HG02981 (cell line): ENCODE measurements at regions not wholly inside any gene's neighbourhood (a gene's known extent, or its start where the extent isn't known, plus 50 kb on each side); places are given as distances from the start of the nearest gene placed in this dataset.
"Not testable (repeated sequence)": the region's sequence is repeated elsewhere in the genome, so short reads cannot be mapped to it uniquely, and the experiment has no call there.

ENCODE experiments used
- ATAC-seq: cut with Tn5 transposase; IDR thresholded peaks from one replicate; pipeline ENCODE4 v1.9.1; 2021; ENCODE audit warnings: mild to moderate bottlenecking, moderate library complexity; ENCODE audit not compliant: unreplicated experiment

DNA sequence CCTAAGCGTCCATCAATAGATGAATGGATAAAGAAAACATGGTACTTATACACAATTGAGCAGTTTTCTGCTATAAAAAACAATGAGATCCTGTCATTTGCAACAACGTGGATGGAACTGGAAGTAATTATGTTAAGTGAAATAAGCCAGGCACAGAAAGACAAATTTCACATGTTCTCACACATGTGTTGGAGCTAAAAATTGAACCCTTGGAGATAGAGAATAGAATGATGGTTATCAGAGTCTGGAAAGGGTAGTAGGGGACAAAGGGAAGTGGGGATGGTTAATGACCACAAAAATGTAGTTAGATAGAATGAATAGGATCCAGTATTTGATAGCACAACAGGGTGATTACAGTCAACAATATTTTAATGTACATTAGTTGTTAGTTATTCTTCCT, 1033.5 kb downstream of the HACE1 start:
- ATAC-seq: no peak

DNA sequence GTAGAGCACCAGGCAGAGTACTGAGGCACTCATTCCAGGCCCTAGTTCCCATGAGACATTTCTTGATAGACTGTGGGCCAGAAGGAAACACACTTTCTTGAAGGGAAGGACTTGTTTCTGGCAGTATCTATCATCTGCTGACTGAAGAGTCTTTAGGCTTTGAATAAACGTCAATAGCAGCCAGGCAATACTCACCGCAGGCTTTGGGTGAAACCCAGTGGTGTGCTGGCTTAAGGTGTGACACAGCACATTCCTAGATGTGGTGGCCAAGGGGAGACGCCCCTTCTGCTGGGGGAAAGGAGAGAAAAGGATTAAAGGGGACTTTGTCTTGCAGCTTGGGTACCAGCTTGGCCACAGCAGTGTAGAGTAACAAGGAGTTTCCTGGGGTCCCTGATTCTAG, 1039.6 kb downstream of the HACE1 start:
- ATAC-seq: no peak

DNA sequence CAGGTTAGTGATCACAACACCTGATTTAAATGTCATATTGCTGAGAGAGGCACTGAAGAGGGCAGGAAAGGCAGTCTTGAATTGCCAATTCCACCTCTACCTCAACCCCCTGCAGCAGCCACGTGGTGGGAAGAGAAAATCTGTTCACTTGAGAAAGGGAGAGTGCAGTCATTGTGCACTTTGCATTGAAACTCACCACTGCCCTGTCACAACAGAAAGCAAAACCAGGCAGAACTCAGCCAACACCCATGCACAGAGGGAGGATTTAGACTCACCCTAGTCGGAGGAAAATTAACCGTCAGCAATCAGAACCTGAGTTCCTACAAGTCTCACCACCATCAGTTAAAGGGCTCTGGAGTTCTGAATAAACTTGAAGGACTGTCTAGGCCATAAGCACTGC, 1040.2 kb downstream of the HACE1 start:
- no peak for ATAC-seq

DNA sequence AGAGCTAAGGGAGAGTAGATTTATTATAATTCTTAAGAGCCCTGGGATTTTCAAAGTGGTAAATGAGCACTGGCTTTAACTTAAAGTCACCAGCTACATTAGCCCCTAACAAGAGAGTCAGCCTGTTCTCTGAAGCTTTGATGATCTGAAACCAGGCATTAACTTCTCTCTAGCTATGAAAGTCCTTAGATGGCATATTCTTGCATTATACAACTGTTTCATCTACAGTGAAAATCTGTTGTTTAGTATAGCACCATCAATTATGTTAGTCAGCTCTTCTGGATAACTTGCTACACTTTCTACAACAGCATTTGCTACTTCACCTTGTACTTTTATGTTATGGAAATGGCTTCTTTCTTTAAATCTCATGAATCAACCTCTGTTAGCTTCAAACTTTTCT, 1046.7 kb downstream of the HACE1 start:
- no peak for ATAC-seq

DNA sequence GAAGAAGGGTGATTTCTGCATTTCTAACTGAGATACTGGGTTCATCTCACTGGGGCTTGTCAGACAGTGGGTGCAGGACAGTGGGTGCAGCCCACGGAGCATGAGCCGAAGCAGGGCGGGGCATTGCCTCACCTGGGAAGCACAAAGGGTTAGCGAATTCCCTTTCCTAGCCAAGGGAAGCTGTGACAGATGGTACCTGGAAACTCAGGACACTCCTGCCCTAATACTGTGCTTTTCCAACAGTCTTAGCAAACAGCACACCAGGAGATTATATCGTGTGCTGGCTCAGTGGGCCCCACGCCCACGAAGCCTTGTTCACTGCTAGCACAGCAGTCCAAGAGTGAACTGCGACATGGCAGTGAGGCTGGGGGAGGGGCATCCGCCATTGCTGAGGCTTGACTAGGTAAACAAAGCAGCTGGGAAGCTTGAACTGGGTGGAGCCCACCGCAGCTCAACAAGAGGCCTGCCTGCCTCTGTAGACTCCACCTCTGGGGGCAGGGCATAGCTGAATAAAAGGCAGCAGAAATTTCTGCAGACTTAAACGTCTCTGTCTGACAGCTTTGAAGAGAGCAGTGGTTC, 1057.7 kb downstream of the HACE1 start:
- not testable (repeated sequence) for ATAC-seq

DNA sequence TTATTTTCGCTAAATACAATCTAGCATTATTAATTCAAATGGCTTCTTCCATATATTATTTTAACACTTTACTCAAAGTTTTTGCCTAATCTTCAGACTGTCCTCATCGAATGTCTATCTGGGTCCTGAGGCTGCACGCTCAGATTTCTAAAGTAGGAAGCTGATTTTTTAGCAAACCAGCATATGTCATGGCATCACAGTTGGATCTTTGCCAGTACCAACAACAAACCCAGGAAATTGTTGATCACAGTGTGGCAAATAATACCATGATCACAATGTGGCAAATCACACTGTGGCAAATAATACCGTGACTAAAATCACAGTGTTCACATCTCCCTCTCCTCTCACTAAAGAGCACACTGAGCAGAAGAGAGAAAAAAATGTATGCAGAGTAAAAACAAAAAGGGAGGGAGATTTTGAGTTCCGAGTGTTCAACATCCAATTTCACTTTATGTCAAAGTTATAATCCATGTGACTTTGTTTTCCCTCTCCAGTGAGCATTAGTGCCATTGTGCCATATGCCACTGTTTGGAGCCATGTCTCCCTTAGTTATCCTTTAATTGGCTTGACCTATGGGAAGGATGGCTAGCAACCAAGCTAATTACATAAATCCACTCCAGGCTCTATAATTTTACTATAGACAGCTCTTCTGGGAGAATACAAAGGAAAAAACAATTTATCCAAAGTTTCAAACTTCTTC, 1059.6 kb downstream of the HACE1 start:
- no peak for ATAC-seq

DNA sequence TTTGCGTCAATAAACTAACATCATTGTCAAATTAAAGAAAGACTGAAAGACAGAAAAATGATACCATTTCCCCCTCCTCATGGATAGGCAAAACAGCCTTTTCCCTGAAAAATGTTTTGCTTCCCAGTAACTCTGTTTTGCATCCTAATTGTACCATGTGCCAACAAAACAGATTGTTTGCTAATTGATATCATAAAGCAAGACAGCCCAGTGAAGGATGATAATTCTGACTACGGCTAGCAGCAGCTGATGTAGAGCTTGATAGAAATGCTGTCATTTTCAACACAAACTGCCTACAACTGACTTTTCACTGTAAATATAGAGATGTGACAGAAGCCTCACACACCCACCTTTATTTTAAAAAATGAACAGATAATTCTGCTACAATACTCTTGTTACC, 1061.6 kb downstream of the HACE1 start:
- no peak for ATAC-seq

DNA sequence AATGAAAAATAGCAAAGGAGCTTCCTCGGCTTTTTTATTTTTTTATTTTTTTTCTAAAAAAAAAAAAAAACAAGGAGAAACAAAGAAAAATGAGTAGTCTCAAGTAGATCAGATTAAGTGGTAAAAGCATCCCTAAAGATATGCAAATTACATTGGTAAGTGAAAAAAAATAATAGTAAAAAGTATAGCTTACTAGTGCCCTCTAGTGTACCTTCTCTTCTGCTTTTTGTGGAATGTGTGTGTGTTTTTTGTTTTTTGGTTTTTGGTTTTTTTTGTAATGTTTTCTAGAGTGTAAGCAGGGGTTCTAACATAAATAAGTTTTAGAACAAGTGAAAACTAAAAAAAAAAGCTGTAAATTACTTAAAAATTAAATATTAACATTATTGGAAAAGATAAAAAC, 1062.0 kb downstream of the HACE1 start:
- no peak for ATAC-seq

DNA sequence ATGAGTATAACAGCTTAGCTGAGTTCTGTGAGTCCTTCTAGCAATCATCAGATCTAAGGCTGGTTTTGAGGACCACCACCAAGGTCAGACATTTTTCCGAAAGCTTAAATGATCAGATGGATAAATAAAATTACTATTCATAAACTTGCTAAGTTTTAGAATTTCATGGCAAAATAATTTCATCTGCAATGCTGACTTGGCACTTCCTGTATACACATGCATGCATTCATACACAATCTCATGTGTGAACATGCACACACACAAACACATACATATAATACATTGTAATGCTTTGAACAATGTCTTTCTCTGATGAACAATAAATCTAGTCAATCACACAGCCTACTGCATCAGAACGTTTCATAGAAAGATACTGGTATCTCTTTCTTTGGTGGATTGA, 1068.3 kb downstream of the HACE1 start:
- no peak for ATAC-seq

DNA sequence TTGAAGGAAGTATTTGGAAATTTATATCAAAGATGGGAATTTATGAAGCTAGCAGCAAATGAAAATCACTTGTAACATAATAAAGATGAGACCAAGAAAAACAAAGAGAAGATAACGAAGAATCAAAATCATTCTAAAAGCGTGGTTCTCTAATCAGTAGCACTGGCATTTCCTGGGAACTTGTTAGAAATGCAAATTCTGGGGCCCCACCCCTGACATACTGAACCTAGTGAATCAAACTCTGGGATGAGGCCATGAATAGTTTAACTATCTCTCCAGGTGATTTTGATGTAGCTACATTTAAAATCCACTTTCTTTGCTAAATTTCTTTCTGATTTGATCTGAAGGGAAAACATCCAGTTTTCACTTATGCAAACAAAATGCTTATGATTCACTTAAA, 1075.6 kb downstream of the HACE1 start:
- ATAC-seq: no peak

DNA sequence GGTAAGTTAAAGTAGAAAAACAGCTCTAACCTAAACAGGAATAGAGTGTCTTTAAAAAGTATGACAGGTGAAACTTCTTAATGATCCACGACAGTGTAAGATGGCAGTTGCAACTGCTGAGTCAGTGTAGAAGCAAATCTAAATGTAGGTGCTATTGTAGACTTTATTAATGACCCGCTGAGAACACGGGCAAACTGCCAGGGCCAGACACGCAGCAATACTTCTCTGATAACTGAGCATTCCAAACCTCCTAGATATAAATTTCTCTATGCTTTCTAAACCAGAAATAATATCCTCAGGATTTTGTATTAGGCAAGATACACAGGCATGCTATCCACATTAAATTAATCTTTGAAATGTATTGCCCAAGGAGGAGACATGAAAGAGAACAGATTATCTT, 1076.4 kb downstream of the HACE1 start:
- ATAC-seq: no peak

DNA sequence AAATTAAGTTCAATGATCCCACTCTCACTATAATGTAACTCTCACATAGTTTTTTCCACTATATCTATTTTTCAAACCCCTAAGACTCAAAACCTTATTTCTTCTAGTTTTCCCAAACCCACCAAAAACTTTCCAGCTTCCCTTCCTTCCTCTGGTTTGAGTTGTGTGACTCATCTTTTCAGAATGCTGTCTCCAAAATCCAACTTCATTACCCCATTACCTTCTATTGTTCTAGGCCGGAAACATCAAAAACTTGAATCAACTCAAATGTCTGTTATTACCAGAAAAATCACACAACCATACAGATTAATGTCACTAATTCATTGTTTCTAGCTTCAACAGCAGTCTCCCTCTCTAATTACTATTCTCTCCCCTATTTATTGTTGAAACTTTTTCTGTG, 1090.3 kb downstream of the HACE1 start:
- no peak for ATAC-seq

DNA sequence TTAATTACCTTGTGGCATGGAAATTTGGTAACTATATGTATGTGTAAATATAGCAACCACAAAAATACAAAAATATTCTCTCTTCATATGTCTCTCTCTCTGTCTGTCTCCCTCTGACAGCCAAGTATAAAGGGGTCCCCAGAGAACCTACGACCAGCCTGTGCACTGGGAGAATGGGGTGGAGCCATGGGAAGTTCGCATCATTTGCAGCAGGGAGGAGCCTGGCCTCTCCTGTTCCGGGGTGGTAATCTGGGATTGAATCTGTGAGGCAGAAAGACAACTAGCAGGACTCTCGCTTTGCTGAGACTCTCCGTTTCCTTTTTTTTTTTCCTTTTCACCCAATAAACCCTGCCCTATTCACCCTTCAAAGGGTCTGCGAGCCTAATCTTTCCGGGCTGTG, 1109.1 kb downstream of the HACE1 start:
- no peak for ATAC-seq

DNA sequence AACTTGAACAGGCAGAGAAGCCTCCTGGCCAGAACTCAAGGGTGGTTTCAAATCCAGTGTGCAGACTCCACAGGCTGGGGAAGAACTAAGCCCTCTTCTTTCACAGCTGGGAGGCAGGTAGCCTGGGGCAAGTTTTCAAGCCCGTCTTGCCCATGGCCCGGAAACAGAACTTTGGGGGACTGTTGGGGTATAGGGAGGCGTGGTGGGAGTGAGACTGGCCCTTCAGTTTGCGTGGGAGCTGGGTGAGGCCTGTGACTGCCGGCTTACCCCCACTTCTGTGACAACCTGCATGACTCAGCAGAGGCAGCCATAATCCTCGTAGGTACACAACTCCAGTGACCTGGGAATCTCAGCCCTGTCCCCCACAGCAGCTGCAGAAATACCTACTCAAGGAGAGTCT, 1125.7 kb downstream of the HACE1 start:
- no peak for ATAC-seq

DNA sequence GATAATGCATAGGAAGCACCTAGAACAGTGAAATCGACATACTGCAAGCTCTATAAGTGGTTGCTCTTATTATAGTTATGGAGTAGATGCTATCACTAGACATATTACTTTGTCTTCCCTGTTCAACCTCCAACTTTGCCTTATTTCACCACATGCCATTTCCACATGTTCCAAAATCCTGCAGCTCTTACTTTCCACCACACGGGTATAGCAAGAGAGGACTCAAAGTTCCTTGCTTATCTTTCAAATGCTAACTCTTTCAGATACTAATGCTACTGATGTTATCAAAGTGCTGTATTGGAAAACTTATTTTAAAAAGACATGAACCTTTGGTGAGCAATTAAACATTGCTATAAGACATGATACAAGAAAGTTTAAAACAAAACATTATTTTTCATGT, 1130.1 kb downstream of the HACE1 start:
- no peak for ATAC-seq

DNA sequence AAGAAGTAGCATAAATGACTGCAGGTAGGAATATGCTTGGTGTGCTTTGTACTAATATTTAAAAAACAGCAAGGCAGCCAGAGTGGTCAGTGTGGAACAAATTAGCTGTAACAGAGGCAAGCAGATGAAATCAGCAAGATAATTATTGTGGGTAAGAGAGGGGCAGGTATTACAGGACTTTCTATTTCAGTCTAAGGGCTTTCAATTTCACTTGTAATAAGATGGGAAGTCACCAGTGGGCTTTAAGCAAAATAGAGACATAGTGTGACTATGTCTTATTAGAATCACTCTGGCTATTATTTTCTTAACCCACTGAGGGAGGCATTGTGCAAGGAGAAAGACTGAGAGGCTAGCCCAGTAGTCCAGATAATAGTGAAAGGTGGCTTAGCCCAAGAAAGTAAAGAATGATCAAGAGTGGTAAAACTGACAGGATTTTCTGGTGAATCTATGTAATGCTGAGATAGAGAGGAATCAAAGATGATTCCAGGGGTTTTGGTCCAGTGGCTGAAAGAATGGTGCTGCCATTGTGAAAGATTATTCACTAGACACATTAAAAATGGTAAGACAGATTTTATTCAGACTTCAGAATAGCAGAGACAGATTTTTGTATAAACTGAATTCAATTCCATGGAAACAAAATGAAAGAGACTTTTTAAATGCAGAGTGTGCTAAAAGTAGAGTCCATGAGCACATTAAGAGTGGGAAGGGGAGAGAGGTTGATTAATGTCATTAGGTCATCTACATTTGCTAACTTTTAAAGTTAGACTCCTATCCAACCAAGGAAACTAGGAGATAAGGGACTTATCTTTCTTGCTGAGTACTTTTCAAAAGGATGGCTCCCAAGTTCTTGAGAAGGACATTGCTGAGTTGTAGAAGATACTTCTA, 1136.0 kb downstream of the HACE1 start:
- peak; percentile 64 for ATAC-seq

DNA sequence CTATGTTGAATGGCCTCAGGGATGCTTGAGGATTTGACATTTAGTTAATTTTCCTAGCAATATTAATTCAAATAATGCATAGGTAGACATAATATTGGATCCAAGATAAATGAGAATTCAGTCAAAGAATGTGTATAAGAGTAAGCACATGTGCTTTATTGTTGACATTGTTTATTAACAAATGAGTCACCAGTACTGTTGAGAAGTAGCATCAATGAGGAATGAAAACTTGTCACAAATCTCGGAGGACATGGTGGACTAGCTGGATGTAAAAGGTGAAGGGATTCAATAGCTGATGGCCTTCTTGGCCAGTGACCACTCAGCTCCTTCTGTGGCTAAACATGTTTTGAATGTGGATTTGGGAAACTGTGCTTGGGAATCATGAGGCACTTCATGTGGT, 1137.0 kb downstream of the HACE1 start:
- no peak for ATAC-seq

DNA sequence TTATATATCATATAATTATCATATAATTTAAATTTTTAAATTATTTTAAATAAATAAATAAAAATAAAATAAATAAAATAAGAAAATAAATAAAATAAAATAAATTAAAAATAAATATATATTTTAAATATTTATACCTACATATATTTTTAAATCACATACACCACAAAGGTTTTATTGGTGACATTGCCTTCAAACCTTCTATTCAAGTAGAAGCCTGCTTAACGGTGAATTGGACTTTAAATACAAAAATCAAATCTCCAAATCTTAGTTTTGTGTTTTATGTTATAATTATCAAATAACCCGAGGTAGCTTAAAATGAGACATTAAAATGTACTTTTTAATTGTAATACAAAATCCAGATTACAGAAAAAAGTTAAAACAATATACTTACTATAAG, 1137.8 kb downstream of the HACE1 start:
- ATAC-seq: no peak

DNA sequence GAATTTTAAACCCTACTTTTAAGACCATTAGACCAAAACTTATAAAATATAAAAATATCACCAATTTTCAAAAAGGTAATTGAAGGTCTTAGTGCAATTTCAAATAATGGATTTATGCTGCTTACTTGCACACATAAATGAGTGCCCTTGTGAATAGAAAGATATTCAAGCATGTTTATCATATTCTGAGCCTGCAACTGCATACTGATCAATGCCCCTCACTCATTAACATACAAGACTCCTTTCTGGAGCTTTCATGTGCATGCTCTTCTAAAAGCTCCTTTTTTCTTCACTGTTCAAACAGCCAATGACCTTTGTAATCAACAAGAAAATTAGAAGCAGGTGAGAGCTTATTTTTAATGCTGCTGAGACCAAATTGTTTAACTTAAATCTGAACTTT, 1139.3 kb downstream of the HACE1 start:
- ATAC-seq: no peak

DNA sequence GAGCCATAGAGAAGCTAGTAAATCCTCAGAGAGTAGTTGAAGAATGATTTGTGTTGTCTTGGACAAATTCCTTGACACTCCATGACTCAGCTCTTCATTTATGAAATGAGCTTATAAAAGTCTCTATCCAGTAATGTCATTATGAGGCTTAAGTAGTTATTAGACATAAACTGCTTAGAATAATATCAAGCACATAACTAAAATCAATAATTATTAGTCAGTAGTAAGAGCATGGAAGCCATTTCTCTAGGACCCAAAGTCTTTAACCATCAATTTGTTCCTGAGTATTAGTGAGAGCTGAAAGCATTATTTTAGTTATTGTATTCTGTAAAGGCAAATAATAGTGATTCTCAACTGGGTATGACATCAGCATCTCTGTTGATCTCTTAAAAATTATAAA, 1140.2 kb downstream of the HACE1 start:
- ATAC-seq: no peak

DNA sequence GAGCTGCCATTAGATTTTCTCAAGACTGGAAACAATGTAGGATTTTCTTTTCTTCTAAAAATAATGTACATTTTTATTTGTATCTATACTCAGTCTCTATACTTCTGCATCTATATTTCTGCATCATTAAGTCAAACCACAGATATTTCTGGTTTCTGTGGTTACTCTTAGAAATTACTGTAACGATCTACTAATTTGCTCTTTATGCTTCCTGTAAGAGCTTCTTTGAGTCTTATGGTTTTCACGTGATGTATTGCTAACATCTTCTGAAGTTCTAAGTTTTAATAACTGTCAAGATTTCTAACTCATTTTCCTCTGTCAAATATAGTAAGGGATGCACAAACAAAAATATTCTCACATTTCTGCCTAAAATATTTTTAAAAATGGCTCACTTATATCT, 1144.5 kb downstream of the HACE1 start:
- ATAC-seq: no peak

DNA sequence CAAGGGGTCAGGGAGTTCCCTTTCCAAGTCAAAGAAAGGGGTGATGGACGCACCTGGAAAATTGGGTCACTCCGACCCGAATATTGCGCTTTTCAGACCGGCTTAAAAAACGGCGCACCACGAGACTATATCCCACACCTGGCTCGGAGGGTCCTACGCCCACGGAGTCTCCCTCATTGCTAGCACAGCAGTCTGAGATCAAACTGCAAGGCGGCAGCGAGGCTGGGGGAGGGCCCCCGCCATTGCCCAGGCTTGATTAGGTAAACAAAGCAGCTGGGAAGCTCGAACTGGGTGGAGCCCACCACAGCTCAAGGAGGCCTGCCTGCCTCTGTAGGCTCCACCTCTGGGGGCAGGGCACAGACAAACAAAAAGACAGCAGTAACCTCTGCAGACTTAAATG, 1150.5 kb downstream of the HACE1 start:
- ATAC-seq: not testable (repeated sequence)
